ENCODE measurements at regions not wholly inside any gene's neighbourhood (a gene's known extent, or its start where the extent isn't known, plus 50 kb on each side); places are given as distances from the start of the nearest gene placed in this dataset.
"Not testable (repeated sequence)": the region's sequence is repeated elsewhere in the genome, so short reads cannot be mapped to it uniquely, and the experiment has no call there.

GRCh38 chr16:75780669-75781068 lies 54.4 kb upstream of the CPHXL start:
- DNase-seq (ENCODE audit: low read depth, low spot score), result no peak
- no peak overlapping the region for H3K27ac ChIP-seq

DNA sequence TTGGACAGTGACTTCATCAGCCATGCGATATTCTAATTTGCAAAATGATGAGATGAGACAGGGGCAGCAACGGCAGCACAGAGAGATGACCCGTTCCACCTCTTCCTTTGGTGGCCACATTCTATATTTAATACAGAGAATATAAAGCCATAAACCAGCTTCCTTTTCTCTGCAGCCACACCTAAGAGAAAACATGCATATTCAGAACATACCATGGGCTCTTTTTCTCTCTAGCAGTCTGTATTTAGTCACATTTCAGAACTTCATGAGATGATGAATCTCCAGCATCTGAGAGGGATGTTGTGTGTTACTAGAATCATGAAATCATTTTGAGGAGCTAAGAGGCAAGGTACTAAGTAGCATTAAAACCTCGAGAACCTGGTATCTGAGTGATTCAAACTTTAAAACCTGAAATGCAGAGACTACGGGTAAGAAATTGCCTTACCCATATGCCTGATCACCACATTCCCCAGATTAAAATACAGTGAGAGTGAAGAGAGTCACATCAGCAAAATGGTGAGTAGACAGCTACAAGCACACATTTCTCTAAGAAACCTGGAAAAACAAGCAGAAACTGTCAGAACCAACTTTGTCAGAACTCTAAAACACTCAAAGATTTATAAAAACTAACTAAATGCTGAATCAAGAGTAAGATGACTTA lies 55.5 kb upstream of the CPHXL start:
- no peak overlapping the region for H3K27ac ChIP-seq
- no peak for DNase-seq (ENCODE audit: low read depth, low spot score)

DNA sequence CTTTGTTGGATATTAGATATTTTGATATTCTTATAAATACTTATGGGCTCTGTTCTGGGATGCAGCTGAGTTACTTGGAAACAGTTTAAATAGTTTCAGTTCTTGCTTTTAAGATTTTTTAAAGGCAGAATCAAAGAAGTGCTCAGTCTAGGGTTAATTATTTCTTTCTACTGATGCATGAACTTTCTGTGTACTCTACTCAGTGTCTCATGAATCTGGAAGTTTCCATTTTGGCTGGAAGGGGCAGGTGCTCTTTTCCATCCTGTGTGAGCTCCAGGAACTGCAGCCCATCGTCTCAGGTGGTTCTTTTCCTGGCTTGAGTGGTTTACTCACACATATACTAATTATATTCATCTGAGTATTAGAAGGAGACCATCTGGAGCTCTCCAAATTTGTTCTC lies 61.1 kb upstream of the CPHXL start:
- DNase-seq (ENCODE audit: low read depth, low spot score), result no peak
- H3K27ac ChIP-seq, result no peak overlapping the region

GRCh38 chr16:75789237-75789636 lies 62.9 kb upstream of the CPHXL start:
- DNase-seq (ENCODE audit: low read depth, low spot score), result no peak
- no peak overlapping the region for H3K27ac ChIP-seq

- no peak overlapping the region for H3K27ac ChIP-seq
- DNase-seq (ENCODE audit: low read depth, low spot score), result no peak
Measured at GRCh38 chr16:75792771-75793492, 66.6 kb upstream of the CPHXL start.

DNA sequence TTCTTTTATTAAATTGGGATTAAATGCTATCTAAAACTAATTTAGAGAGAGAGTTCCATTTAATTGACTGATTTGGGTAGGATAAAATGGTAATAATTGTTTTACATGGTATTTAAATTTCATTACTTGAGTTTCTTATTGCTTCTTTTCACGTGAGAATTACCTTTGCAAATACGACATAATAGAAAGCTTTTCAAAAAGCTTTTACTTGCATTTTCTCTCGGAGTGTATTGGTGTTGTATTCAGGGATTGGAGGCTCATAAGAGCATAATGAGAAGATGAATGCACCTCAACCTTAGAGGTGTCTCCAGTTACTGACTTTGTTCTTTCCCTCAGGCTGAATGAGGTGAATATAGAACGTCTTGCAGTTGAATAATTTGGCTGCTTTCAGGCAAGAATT lies 67.4 kb upstream of the CPHXL start:
- DNase-seq (ENCODE audit: low read depth, low spot score), result no peak
- H3K27ac ChIP-seq, result no peak overlapping the region

DNA sequence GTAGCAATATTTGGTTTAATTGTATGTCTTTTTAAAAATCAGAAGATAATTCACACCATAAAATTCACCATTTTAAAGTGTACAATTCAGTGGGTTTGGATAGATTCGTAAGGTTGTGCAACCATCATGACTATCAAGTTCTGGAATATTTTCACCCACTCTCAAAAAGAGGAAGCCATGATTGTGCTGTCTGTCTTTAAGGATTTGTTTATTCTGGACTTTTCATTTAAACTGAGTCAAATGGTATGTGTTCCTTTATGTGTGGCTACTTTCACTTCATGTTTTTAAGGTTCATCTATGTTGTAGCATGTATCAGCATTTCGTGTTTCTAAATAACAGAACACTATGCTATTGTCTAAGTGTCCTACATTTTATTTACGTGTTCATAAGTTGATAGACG lies 68.1 kb upstream of the CPHXL start:
- H3K27ac ChIP-seq, result no peak overlapping the region
- DNase-seq (ENCODE audit: low read depth, low spot score), result no peak

DNA sequence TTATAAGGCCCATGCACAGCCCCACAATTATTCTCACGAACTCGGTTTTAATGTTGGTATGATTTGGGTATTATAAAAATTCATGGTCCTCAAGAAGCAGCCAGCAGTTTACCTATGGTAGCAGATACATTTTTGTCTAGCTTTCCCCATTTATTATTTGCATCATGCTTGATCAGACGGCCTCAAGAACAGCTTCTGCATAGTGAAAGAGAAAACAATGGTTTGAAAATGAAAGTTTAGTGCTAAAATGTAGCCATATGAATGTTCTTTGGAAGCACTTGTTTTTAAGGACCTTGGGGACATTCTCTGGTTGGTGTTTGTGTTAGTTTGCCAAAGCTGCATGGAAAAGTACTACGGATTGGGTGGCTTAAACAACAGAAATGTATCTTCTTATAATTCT lies 72.4 kb upstream of the CPHXL start:
- no peak for DNase-seq (ENCODE audit: low read depth, low spot score)
- H3K27ac ChIP-seq, result no peak overlapping the region

GRCh38 chr16:75801307-75801706 lies 75.0 kb upstream of the CPHXL start:
- H3K27ac ChIP-seq, result no peak overlapping the region
- no peak for DNase-seq (ENCODE audit: low read depth, low spot score)

GRCh38 chr16:75803753-75804152 lies 77.5 kb upstream of the CPHXL start:
- no peak for DNase-seq (ENCODE audit: low read depth, low spot score)

DNA sequence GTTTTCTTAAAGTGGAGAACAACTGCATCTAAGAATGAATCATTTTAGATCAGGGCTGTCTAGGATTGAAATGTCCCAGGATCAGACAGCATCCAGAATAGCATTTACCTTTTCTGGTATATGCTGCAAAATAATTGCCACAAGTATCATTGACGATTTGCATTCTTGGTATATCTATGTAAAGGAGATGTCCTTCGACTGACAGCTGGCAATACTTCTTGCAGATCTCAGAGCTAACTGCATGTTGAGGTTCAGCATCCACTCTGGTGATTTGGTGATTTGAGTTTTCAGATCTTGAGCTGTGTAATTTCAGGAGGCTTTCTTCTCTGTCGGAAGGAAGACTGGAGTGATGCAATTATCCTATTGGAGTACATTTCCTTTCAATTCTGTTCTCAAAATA lies 78.1 kb upstream of the CPHXL start:
- no peak for DNase-seq (ENCODE audit: low read depth, low spot score)
- H3K27ac ChIP-seq, result no peak overlapping the region

More at GRCh38 chr16:75803753-75804152, 77.5 kb upstream of the CPHXL start:
- no peak overlapping the region for H3K27ac ChIP-seq

DNA sequence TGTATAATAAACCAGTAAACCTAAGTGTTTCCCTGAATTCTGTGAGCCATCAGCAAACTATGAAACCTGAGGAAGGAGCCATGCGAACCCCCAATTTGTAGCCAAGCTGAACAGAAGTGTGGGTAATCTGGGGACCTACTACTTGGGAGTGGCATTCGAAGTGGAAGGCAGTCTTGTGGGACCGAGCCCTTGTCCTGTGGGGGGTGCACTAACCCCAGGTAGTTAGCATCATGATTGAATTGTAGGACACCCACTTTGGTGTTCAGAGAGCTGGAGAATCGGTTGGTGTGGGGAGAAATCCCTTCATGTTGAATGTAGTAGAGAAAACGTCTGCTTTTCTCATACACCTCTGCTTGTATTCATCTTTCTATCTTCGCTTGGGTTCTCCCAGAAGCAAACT lies 79.7 kb upstream of the CPHXL start:
- H3K27ac ChIP-seq, result no peak overlapping the region
- DNase-seq (ENCODE audit: low read depth, low spot score), result no peak

- H3K27ac ChIP-seq, result no peak overlapping the region
- no peak for DNase-seq (ENCODE audit: low read depth, low spot score)
Measured at GRCh38 chr16:75806487-75806886, 80.2 kb upstream of the CPHXL start.

DNA sequence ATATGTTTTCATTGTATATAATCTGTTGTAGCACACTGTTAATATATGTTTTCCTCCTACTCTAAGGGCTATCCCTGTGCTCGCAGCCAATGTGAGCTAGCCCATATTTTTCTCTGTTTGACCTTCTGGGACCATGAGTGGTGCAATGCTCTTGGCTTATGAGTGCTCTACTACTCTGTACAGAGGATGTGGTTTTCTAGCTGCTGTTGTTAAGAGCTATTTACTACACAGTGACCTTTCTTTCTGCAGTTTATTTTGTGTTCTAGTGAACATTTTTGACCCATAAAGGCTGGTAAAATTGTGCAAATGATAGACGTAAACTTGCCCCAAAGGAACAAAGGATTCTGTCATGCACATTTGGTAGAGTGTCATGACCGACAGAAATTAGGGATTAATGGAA lies 84.1 kb upstream of the CPHXL start:
- DNase-seq (ENCODE audit: low read depth, low spot score), result no peak
- H3K27ac ChIP-seq, result no peak overlapping the region

- H3K27ac ChIP-seq, result no peak overlapping the region
- no peak for DNase-seq (ENCODE audit: low read depth, low spot score)
Measured at GRCh38 chr16:75811020-75811634, 84.8 kb upstream of the CPHXL start.

GRCh38 chr16:75818491-75818890 lies 92.2 kb upstream of the CPHXL start:
- H3K27ac ChIP-seq, result no peak overlapping the region
- no peak for DNase-seq (ENCODE audit: low read depth, low spot score)

GRCh38 chr16:75820672-75821071 lies 94.4 kb upstream of the CPHXL start:
- no peak overlapping the region for H3K27ac ChIP-seq
- no peak for DNase-seq (ENCODE audit: low read depth, low spot score)

DNA sequence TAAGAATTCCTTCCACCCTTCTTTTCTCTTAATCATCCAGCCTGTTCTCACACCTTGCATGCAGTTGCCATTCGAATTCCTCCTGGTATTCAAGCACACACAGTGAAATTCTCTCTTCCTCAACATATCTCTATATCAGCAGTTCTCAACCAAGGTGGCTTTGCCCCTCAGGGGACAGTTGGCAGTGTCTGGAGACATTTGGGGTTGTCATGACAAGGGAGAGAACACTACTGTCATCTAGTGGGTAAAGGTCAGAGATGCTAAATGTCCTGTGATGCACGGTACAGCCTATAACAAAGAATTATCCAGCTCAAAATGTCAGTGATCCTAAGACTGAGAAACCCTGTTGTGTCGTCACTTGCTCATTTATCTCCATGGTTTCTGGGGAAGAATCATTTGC lies 94.8 kb upstream of the CPHXL start:
- DNase-seq (ENCODE audit: low read depth, low spot score), result no peak
- no peak overlapping the region for H3K27ac ChIP-seq

DNA sequence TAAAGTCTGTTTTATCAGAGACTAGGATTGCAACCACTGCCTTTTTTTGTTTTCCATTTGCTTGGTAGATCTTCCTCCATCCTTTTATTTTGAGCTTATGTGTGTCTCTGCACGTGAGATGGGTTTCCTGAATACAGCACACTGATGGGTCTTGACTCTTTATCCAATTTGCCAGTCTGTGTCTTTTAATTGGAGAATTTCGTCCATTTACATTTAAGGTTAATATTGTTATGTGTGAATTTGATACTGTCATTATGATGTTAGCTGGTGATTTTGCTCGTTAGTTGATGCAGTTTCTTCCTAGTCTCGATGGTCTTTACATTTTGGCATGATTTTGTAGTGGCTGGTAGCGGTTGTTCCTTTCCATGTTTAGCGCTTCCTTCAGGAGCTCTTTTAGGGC lies 99.5 kb upstream of the CPHXL start:
- not testable (repeated sequence) for H3K27ac ChIP-seq; DNase-seq (ENCODE audit: low read depth, low spot score)

GRCh38 chr16:75827372-75828038 lies 101.2 kb upstream of the CPHXL start:
- DNase-seq (ENCODE audit: low read depth, low spot score); H3K27ac ChIP-seq: not testable (repeated sequence)

GRCh38 chr16:75833385-75833784 lies 107.1 kb upstream of the CPHXL start:
- not testable (repeated sequence) for H3K27ac ChIP-seq; DNase-seq (ENCODE audit: low read depth, low spot score)
